H1 (cell line): ENCODE measurements at regions not wholly inside any gene's neighbourhood (a gene's known extent, or its start where the extent isn't known, plus 50 kb on each side); places are given as distances from the start of the nearest gene placed in this dataset.

Experiments used
- FOSL1 ChIP-seq: IDR thresholded peaks from 2 replicates; pipeline ENCODE4 v1.6.1; 2011; ENCODE audit warnings: mild to moderate bottlenecking, low read depth, low read length, moderate library complexity; ENCODE audit not compliant: insufficient read depth
- RFX5 ChIP-seq: IDR thresholded peaks from 2 replicates; pipeline ENCODE4 v1.6.1; 2011; ENCODE audit warnings: low read depth, low read length, improper control_type of control experiment, borderline replicate concordance
- TF ChIP-seq, protein P1 (sequence below): fragments of 300-600 bp; sonication (generic); IDR thresholded peaks from 2 replicates; pipeline ENCODE4 v1.7.1; 2012; ENCODE audit warnings: low read length, moderate library complexity, mild to moderate bottlenecking, inconsistent platforms; ENCODE audit not compliant: insufficient replicate concordance

DNA sequence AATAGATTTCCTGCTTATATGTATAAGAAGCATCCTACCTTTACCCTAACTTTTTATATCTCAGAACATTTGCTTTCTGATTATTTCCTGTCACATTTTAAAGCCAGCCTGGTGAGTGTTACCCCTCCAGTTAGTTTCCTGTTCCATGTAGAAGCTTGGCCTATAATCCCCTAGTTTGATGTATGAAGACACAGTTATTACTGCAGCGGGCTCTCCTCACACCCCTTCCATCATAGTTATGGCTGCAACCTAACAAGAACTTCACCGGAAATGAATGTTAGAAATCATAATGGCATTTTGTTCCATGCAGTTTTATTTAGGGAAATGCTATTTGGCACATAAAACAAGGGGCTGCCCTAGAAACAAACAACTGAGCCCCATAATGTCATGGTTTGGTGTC, 400.2 kb upstream of the SETBP1 start (continued):
- TF ChIP-seq, protein P1, sequence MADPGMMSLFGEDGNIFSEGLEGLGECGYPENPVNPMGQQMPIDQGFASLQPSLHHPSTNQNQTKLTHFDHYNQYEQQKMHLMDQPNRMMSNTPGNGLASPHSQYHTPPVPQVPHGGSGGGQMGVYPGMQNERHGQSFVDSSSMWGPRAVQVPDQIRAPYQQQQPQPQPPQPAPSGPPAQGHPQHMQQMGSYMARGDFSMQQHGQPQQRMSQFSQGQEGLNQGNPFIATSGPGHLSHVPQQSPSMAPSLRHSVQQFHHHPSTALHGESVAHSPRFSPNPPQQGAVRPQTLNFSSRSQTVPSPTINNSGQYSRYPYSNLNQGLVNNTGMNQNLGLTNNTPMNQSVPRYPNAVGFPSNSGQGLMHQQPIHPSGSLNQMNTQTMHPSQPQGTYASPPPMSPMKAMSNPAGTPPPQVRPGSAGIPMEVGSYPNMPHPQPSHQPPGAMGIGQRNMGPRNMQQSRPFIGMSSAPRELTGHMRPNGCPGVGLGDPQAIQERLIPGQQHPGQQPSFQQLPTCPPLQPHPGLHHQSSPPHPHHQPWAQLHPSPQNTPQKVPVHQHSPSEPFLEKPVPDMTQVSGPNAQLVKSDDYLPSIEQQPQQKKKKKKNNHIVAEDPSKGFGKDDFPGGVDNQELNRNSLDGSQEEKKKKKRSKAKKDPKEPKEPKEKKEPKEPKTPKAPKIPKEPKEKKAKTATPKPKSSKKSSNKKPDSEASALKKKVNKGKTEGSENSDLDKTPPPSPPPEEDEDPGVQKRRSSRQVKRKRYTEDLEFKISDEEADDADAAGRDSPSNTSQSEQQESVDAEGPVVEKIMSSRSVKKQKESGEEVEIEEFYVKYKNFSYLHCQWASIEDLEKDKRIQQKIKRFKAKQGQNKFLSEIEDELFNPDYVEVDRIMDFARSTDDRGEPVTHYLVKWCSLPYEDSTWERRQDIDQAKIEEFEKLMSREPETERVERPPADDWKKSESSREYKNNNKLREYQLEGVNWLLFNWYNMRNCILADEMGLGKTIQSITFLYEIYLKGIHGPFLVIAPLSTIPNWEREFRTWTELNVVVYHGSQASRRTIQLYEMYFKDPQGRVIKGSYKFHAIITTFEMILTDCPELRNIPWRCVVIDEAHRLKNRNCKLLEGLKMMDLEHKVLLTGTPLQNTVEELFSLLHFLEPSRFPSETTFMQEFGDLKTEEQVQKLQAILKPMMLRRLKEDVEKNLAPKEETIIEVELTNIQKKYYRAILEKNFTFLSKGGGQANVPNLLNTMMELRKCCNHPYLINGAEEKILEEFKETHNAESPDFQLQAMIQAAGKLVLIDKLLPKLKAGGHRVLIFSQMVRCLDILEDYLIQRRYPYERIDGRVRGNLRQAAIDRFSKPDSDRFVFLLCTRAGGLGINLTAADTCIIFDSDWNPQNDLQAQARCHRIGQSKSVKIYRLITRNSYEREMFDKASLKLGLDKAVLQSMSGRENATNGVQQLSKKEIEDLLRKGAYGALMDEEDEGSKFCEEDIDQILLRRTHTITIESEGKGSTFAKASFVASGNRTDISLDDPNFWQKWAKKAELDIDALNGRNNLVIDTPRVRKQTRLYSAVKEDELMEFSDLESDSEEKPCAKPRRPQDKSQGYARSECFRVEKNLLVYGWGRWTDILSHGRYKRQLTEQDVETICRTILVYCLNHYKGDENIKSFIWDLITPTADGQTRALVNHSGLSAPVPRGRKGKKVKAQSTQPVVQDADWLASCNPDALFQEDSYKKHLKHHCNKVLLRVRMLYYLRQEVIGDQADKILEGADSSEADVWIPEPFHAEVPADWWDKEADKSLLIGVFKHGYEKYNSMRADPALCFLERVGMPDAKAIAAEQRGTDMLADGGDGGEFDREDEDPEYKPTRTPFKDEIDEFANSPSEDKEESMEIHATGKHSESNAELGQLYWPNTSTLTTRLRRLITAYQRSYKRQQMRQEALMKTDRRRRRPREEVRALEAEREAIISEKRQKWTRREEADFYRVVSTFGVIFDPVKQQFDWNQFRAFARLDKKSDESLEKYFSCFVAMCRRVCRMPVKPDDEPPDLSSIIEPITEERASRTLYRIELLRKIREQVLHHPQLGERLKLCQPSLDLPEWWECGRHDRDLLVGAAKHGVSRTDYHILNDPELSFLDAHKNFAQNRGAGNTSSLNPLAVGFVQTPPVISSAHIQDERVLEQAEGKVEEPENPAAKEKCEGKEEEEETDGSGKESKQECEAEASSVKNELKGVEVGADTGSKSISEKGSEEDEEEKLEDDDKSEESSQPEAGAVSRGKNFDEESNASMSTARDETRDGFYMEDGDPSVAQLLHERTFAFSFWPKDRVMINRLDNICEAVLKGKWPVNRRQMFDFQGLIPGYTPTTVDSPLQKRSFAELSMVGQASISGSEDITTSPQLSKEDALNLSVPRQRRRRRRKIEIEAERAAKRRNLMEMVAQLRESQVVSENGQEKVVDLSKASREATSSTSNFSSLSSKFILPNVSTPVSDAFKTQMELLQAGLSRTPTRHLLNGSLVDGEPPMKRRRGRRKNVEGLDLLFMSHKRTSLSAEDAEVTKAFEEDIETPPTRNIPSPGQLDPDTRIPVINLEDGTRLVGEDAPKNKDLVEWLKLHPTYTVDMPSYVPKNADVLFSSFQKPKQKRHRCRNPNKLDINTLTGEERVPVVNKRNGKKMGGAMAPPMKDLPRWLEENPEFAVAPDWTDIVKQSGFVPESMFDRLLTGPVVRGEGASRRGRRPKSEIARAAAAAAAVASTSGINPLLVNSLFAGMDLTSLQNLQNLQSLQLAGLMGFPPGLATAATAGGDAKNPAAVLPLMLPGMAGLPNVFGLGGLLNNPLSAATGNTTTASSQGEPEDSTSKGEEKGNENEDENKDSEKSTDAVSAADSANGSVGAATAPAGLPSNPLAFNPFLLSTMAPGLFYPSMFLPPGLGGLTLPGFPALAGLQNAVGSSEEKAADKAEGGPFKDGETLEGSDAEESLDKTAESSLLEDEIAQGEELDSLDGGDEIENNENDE = no peak
- TF ChIP-seq FOSL1 = no peak
- no peak for TF ChIP-seq RFX5
- TF ChIP-seq, all 59 proteins: peak for 0
